Colonic mucosa (tissue), 4 donors: ENCODE measurements at regions not wholly inside any gene's neighbourhood (a gene's known extent, or its start where the extent isn't known, plus 50 kb on each side); places are given as distances from the start of the nearest gene placed in this dataset.

ENCODE experiments used
- DNase-seq: peaks from one replicate; pipeline ENCODE4 v3.0.0-alpha.2; 2020
- H3K27ac ChIP-seq: fragments of 200-600 bp; one replicate; pipeline ENCODE4 v1.8.0; 2021
- H3K27me3 ChIP-seq: fragments of 200-600 bp; one replicate; pipeline ENCODE4 v1.8.0; 2021
- H3K36me3 ChIP-seq: fragments of 200-600 bp; one replicate; pipeline ENCODE4 v1.8.0; 2021
- H3K4me1 ChIP-seq: fragments of 200-600 bp; one replicate; pipeline ENCODE4 v1.8.0; 2021; ENCODE audit warnings: mild to moderate bottlenecking
- H3K4me3 ChIP-seq: fragments of 200-600 bp; one replicate; pipeline ENCODE4 v1.8.0; 2021
- H3K9ac ChIP-seq, 2 donors: one replicate each; pipeline ENCODE4 v1.7.0; 2013; ENCODE audit warnings: control low read depth in 2 of 2, low read depth in 2 of 2, low read length in 2 of 2
- H3K9me3 ChIP-seq: fragments of 200-600 bp; one replicate; pipeline ENCODE4 v1.8.0; 2021
- CTCF ChIP-seq: fragments of 200-600 bp; IDR thresholded peaks from one replicate; pipeline ENCODE4 v1.8.0; 2022; ENCODE audit warnings: antibody characterized with exemption, mild to moderate bottlenecking
- intact Hi-C: fragments of 100-400 bp; cut with DNase I; formaldehyde crosslinking; loops from one replicate; pipeline ENCODE4 v1.14.1; 2022
- donor health status: healthy.
- donor health status: DM: no; HTN: no; CAD: no.
- donor health status: DM: no; HTN: no; CAD: no.

GRCh38 chr3:64977308-64978100 lies 289.7 kb upstream of the ADAMTS9 start:
- Histone ChIP-seq H3K36me3 (no peaks in the 10 kb centered on the region), H3K4me3 (no peak overlapping the region), H3K27ac (no peak overlapping the region), H3K4me1 (no peaks in the 10 kb centered on the region), H3K9me3 (no peaks in the 10 kb centered on the region), H3K27me3 (no peaks in the 10 kb centered on the region), H3K9ac (no peak overlapping the region)
- intact Hi-C loops, result no loop called here
- no peak for DNase-seq
- TF ChIP-seq CTCF, result no peak

- no peaks in the 10 kb centered on the region for H3K4me1 ChIP-seq
- H3K9ac ChIP-seq, result no peak overlapping the region
- intact Hi-C loops, result no loop called here
- H3K36me3 ChIP-seq, result no peaks in the 10 kb centered on the region
- no peak for TF ChIP-seq CTCF
- H3K27me3 ChIP-seq, result no peaks in the 10 kb centered on the region
- H3K4me3 ChIP-seq, result no peak overlapping the region
- DNase-seq, result no peak
- H3K9me3 ChIP-seq, result no peaks in the 10 kb centered on the region
- no peak overlapping the region for H3K27ac ChIP-seq
Observed at GRCh38 chr3:64976456-64976855, 288.7 kb upstream of the ADAMTS9 start.

GRCh38 chr3:64975147-64975546 lies 287.3 kb upstream of the ADAMTS9 start:
- no peak for TF ChIP-seq CTCF
- Histone ChIP-seq H3K4me1 (no peaks in the 10 kb centered on the region), H3K4me3 (no peak overlapping the region), H3K27me3 (no peaks in the 10 kb centered on the region), H3K9ac (no peak overlapping the region), H3K27ac (no peak overlapping the region), H3K9me3 (no peaks in the 10 kb centered on the region), H3K36me3 (no peaks in the 10 kb centered on the region)
- intact Hi-C loops, result no loop called here
- DNase-seq, result no peak

- Histone ChIP-seq H3K27ac (no peak overlapping the region), H3K9ac (no peak overlapping the region), H3K4me1 (no peaks in the 10 kb centered on the region), H3K4me3 (no peak overlapping the region), H3K27me3 (no peaks in the 10 kb centered on the region), H3K9me3 (no peaks in the 10 kb centered on the region), H3K36me3 (no peaks in the 10 kb centered on the region)
- no peak for TF ChIP-seq CTCF
- intact Hi-C loops, result no loop called here
- DNase-seq, result no peak
Observed at GRCh38 chr3:64974401-64974800, 286.6 kb upstream of the ADAMTS9 start.

GRCh38 chr3:64972793-64973192 lies 285.0 kb upstream of the ADAMTS9 start:
- intact Hi-C loops, result no loop called here
- H3K4me1 ChIP-seq, result no peaks in the 10 kb centered on the region
- H3K36me3 ChIP-seq, result no peaks in the 10 kb centered on the region
- DNase-seq, result no peak
- no peak overlapping the region for H3K27ac ChIP-seq
- no peak overlapping the region for H3K4me3 ChIP-seq
- TF ChIP-seq CTCF, result no peak
- no peaks in the 10 kb centered on the region for H3K9me3 ChIP-seq
- H3K27me3 ChIP-seq, result no peaks in the 10 kb centered on the region
- H3K9ac ChIP-seq, result no peak overlapping the region
